ENCODE measurements at regions not wholly inside any gene's neighbourhood (a gene's known extent, or its start where the extent isn't known, plus 50 kb on each side); places are given as distances from the start of the nearest gene placed in this dataset.

DNA sequence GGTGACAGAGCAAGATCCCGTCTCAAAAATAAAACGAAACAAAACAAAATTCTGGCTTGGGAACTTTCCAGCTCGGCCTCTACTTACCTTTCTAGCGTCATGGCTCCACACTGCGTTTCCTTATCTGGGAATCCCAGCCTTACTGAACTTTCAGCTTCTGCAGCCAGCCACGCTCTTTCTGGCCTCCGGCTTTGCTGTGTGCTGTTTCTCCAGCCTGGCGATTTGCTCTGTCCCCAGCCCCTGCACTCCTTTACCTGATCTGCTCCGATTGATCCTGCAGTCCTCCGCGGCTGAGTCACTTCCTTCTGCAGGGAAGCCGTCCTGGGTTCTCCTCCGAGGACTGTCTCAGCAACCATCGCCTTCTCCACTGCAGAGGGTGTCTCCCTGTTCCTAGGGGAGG lies 71.0 kb upstream of the FAM171A1 start:
- TF ChIP-seq EZH2 (IDR thresholded peaks at IDR 0.05; ENCODE audit: insufficient read depth, low read length) = no peak
- no peak for TF ChIP-seq CTCF (IDR thresholded peaks at IDR 0.05; ENCODE audit: insufficient read depth, low read depth, low read length)

All from astrocyte (in vitro differentiated cells and primary cell).